Esophagus muscularis mucosa (tissue), 3 donors: ENCODE measurements at regions not wholly inside any gene's neighbourhood (a gene's known extent, or its start where the extent isn't known, plus 50 kb on each side); places are given as distances from the start of the nearest gene placed in this dataset.

Experiments
- CTCF ChIP-seq, 3 experiments: fragments of 200-600 bp in 2 of 3; fragments of 450-650 bp in 1 of 3; sonication (generic) in 2 of 3; IDR thresholded peaks; one replicate each; pipeline ENCODE4 v1.5.1; 2017 to 2019; ENCODE audit warnings: antibody characterized with exemption in 3 of 3, mild to moderate bottlenecking in 2 of 3, moderate library complexity in 1 of 3
- POLR2A ChIP-seq: fragments of 450-650 bp; IDR thresholded peaks from one replicate; pipeline ENCODE4 v1.6.1; 2017; ENCODE audit warnings: antibody characterized with exemption, moderate library complexity, mild to moderate bottlenecking, low read depth
- POLR2AphosphoS5 ChIP-seq, 2 donors: sonication (generic); formaldehyde crosslinking; IDR thresholded peaks; one replicate each; pipeline ENCODE4 v1.6.1; 2017; ENCODE audit warnings: antibody characterized with exemption in 2 of 2

- TF ChIP-seq POLR2A (no peak), POLR2AphosphoS5 (IDR thresholded peaks at IDR 0.05) (no peak), CTCF (IDR thresholded peaks at IDR 0.05) (no peak)
Observed at GRCh38 chr3:152619691-152620090, 215.2 kb upstream of the P2RY1 start.
